OCI-LY7 (cell line): ENCODE measurements at regions not wholly inside any gene's neighbourhood (a gene's known extent, or its start where the extent isn't known, plus 50 kb on each side); places are given as distances from the start of the nearest gene placed in this dataset.

ENCODE experiments used
- BruUV-seq: library from RNA; stranded (reverse); fragments of 400-500 nt; replicated peaks from 2 replicates; lab custom pipeline; 2021; lab: Mats Ljungman, UMichigan
- CTCF ChIA-PET: fragments of 300-600 bp; sonication (Branson Sonifier 250); formaldehyde crosslinking; loops from one replicate; lab custom pipeline; 2022; ENCODE audit warnings: antibody characterized with exemption; ENCODE audit not compliant: unreplicated experiment; lab: Charles Lee
- POLR2A ChIA-PET: fragments of 300-600 bp; sonication (Branson Sonifier 250); formaldehyde crosslinking; loops from one replicate; lab custom pipeline; 2022; ENCODE audit warnings: antibody characterized with exemption; lab: Charles Lee
- DNase-seq: peaks from one replicate; pipeline ENCODE4 v3.0.0-alpha.2; 2015; ENCODE audit warnings: low spot score
- H2AFZ ChIP-seq: fragments of 200-600 bp; sonication (generic), shearing (Covaris generic); 2 replicates; pipeline ENCODE4 v1.6.1; 2014; ENCODE audit warnings: mild to moderate bottlenecking, antibody characterized with exemption, low read length, moderate library complexity
- H3K27ac ChIP-seq: fragments of 200-600 bp; sonication (generic); 2 replicates; pipeline ENCODE4 v1.5.1; 2014; ENCODE audit warnings: mixed run types, low read depth, mild to moderate bottlenecking, moderate library complexity, low read length, inconsistent platforms; ENCODE audit not compliant: poor library complexity, severe bottlenecking
- H3K36me3 ChIP-seq: fragments of 200-600 bp; sonication (generic); 2 replicates; pipeline ENCODE4 v1.6.1; 2014; ENCODE audit warnings: mild to moderate bottlenecking, antibody characterized with exemption, low read length, moderate library complexity, mixed read lengths; ENCODE audit not compliant: insufficient read depth
- H3K4me1 ChIP-seq: fragments of 200-600 bp; sonication (generic); 2 replicates; pipeline ENCODE4 v1.5.1; 2014; ENCODE audit warnings: mild to moderate bottlenecking, low read length; ENCODE audit not compliant: insufficient read depth, poor library complexity, severe bottlenecking
- H3K4me2 ChIP-seq: fragments of 200-600 bp; sonication (generic); 2 replicates; pipeline ENCODE4 v1.6.1; 2014; ENCODE audit warnings: mild to moderate bottlenecking, low read length
- H3K4me3 ChIP-seq: fragments of 200-600 bp; sonication (generic); 2 replicates; pipeline ENCODE4 v1.5.1; 2014; ENCODE audit warnings: mild to moderate bottlenecking, low read depth, low read length; ENCODE audit not compliant: poor library complexity, severe bottlenecking
- H3K79me2 ChIP-seq: fragments of 200-600 bp; sonication (generic); 2 replicates; pipeline ENCODE4 v1.6.1; 2016; ENCODE audit warnings: low read depth, mild to moderate bottlenecking, low read length, moderate library complexity, mixed read lengths; ENCODE audit not compliant: insufficient read depth
- H3K9me2 ChIP-seq: fragments of 200-600 bp; sonication (generic); 2 replicates; pipeline ENCODE4 v1.6.1; 2016; ENCODE audit warnings: mild to moderate bottlenecking, low read length, mixed read lengths; ENCODE audit not compliant: insufficient read depth
- H3K9me3 ChIP-seq: fragments of 200-600 bp; sonication (generic); 2 replicates; pipeline ENCODE4 v1.6.1; 2014; ENCODE audit warnings: mild to moderate bottlenecking, mixed run types, low read length, mixed read lengths
- H4K20me1 ChIP-seq: fragments of 200-600 bp; sonication (generic); 2 replicates; pipeline ENCODE4 v1.6.1; 2014; ENCODE audit warnings: mild to moderate bottlenecking, antibody characterized with exemption, low read length, moderate library complexity, mixed read lengths; ENCODE audit not compliant: insufficient read depth
- CTCF ChIP-seq: fragments of 200-600 bp; sonication (generic); conservative IDR thresholded peaks from 2 replicates; pipeline ENCODE4 v1.5.1; 2014; ENCODE audit warnings: mild to moderate bottlenecking, antibody characterized with exemption, low read length, moderate library complexity, mixed read lengths
- EZH2phosphoT487 ChIP-seq: fragments of 200-600 bp; sonication (generic); IDR thresholded peaks from 2 replicates; pipeline ENCODE4 v1.6.1; 2018; ENCODE audit warnings: low read depth, borderline replicate concordance, mild to moderate bottlenecking, mixed run types, antibody characterized with exemption, low read length, moderate library complexity, mixed read lengths
- intact Hi-C: fragments of 100-400 bp; cut with micrococcal nuclease; formaldehyde crosslinking; loops from one replicate; pipeline ENCODE4 v1.10.0; 2022; ENCODE audit not compliant: unreplicated experiment

DNA sequence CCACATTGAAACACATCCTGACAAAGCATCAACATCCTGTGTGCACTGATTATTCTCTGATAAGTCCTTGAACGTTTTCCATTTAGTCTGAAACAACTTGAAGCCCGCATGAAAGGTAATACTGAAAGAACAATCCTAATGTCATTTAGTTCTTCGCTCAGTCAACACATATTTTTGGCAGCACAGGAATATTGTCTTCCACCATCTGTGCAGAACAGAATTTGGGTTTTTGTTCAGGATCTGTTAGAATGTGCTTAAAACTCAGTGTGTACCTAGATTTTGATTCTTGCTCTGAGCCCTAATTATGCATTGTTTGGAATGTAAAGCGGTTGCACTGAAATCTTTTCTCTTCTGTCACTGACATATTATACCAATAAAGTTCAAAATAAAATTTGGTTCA lies 1036.6 kb downstream of the CDH11 start:
- Histone ChIP-seq H3K4me2 (no peak overlapping the region), H3K4me3 (no peak overlapping the region), H2AFZ (peak overlapping the region; percentile 18; the same call in 1 of the 2 replicates), H3K4me1 (peaks cover 17% of the 10 kb centered on the region), H3K36me3 (no peaks in the 10 kb centered on the region), H3K9me3 (peaks cover 14% of the 10 kb centered on the region; the same call in 1 of the 2 replicates), H4K20me1 (no peaks in the 10 kb centered on the region), H3K9me2 (no peaks in the 10 kb centered on the region), H3K79me2 (no peaks in the 10 kb centered on the region), H3K27ac (no peak overlapping the region)
- POLR2A ChIA-PET, result interaction anchor here (0.8 kb wide), 1 partner anchor 207 kb away, joined by 3 read pairs; no protein-coding TSS in a partner anchor
- BruUV-seq, result no TSS peak
- TF ChIP-seq CTCF, result no peak
- TF ChIP-seq EZH2phosphoT487, result no peak
- intact Hi-C loops, result no loop called here
- DNase-seq, result no peak
- CTCF ChIA-PET, result interaction anchor here (0.5 kb wide), 1 partner anchor 18 kb away, joined by 3 read pairs; no protein-coding TSS in a partner anchor

DNA sequence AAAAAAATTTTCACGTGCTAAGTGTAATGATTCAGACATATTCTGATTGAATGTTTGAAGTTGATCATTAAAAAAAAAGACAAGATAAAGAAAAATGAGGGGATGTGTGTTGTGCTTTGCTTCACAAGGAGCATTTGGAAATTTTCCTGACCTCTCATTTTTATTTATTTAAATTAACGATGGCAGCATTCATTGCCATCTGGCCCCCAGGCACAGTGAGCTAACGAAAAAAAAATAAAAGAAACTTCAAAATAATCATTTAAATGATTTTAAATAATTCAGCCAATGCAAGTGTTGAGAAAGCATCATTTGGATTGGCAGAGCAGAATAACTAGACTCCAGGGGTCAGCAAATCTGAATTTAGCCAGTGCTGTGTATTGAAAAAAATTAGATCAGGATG lies 1037.2 kb downstream of the CDH11 start:
- no peaks in the 10 kb centered on the region for H3K36me3 ChIP-seq
- peaks cover 11% of the 10 kb centered on the region for H3K4me1 ChIP-seq
- H3K9me2 ChIP-seq, result no peaks in the 10 kb centered on the region
- peak overlapping the region; percentile 18; the same call in 1 of the 2 replicates for H2AFZ ChIP-seq
- no peak overlapping the region for H3K4me2 ChIP-seq
- intact Hi-C loops, result no loop called here
- CTCF ChIA-PET, result no interaction called here
- H3K4me3 ChIP-seq, result no peak overlapping the region
- H3K9me3 ChIP-seq, result peaks cover 14% of the 10 kb centered on the region; the same call in 1 of the 2 replicates
- H4K20me1 ChIP-seq, result no peaks in the 10 kb centered on the region
- H3K27ac ChIP-seq, result no peak overlapping the region
- POLR2A ChIA-PET, result interaction anchor here (0.6 kb wide), 1 partner anchor 109 kb away, joined by 3 read pairs; no protein-coding TSS in a partner anchor
- TF ChIP-seq EZH2phosphoT487, result no peak
- TF ChIP-seq CTCF, result no peak
- no TSS peak for BruUV-seq
- no peaks in the 10 kb centered on the region for H3K79me2 ChIP-seq
- DNase-seq, result no peak

GRCh38 chr16:64083428-64084129 lies 1038.3 kb downstream of the CDH11 start:
- CTCF ChIA-PET, result no interaction called here
- H3K9me2 ChIP-seq, result no peaks in the 10 kb centered on the region

More at GRCh38 chr16:64083428-64084129, 1038.3 kb downstream of the CDH11 start:
- no peak for DNase-seq
- H3K27ac ChIP-seq, result no peak overlapping the region
- H3K79me2 ChIP-seq, result no peaks in the 10 kb centered on the region
- BruUV-seq, result no TSS peak
- H3K4me3 ChIP-seq, result no peak overlapping the region
- H3K36me3 ChIP-seq, result no peaks in the 10 kb centered on the region
- peak overlapping the region; percentile 7; the same call in 1 of the 2 replicates for H2AFZ ChIP-seq
- TF ChIP-seq CTCF, result no peak
- no peak for TF ChIP-seq EZH2phosphoT487
- no peaks in the 10 kb centered on the region for H3K4me1 ChIP-seq
- intact Hi-C loops, result no loop called here
- H4K20me1 ChIP-seq, result no peaks in the 10 kb centered on the region
- H3K4me2 ChIP-seq, result no peak overlapping the region
- POLR2A ChIA-PET, result no interaction called here
- peaks cover 14% of the 10 kb centered on the region; the same call in 1 of the 2 replicates for H3K9me3 ChIP-seq
